NCI-H69 (cell line): ENCODE measurements at regions not wholly inside any gene's neighbourhood (a gene's known extent, or its start where the extent isn't known, plus 50 kb on each side); places are given as distances from the start of the nearest gene placed in this dataset.
"Not testable (repeated sequence)": the region's sequence is repeated elsewhere in the genome, so short reads cannot be mapped to it uniquely, and the experiment has no call there.

Experiments used
- DNase-seq: peaks from one replicate; lab custom pipeline; 2025; lab: John Stamatoyannopoulos, UW

DNA sequence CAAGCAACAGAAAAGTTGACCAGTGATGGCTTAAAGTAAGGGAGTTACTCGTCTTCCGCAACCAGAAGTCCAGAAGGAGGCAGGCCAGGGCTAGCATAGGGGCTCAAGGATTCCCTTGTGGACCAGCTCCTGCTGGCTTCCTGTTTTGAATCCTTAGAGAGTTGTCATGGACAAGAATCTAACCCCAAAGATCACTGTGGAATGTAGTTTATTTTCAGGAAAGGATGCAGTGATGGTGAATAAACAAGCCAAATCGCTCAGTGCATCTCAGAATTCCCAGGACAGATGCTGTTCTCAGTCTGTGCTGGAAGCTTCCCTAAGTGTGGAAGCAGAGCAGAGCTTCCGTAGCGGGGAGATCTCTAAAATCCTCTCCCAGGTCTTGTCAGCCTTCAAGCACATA, 311.3 kb downstream of the C12orf75 start:
- DNase-seq = no peak

- no peak for DNase-seq
Observed at GRCh38 chr12:105644770-105645169, 314.3 kb downstream of the C12orf75 start.

DNA sequence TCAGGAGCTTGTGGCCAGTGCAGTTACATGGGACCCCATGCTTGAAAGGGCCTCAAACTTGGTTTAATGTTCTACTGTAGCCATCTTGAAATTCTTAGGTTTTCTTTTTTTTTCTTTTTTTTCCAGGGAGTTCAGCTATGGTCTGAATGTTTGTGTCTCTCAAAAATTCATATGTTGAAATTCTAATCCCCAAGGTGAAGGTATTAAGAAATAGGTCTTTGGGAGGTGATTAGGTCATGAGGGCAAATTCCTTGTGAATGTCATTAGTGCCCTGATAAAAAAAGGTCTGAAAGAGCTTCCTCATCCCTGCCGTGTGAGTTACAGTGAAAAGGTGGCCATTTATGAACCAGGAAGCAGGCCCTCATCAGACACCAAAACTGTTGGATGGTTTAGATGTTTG, 324.1 kb downstream of the C12orf75 start:
- no peak for DNase-seq

DNA sequence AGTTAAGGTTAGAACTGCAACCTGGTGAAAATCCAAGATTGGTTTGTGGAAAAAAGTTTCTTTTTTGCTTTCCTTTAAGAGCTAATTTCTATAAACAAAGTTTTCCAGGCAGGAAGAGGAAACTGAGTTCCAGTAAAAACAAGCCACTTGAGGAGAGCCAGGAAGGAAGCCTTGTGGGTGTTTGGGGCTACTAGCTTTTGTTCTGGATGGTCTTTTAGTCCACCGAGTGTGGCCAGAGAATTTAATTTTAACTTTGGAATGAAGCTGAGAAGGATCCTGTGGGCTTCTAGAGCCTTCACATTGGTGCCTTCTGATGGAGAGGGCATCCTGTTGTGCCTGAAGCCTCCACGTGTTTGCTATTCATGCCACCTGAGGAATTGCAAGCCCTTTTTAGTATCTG, 327.9 kb downstream of the C12orf75 start:
- no peak for DNase-seq

- DNase-seq = peak; percentile 18
Observed at GRCh38 chr12:105659355-105660075, 329.0 kb downstream of the C12orf75 start.

GRCh38 chr12:105664765-105665164, 334.3 kb downstream of the C12orf75 start:
- DNase-seq = not testable (repeated sequence)

DNA sequence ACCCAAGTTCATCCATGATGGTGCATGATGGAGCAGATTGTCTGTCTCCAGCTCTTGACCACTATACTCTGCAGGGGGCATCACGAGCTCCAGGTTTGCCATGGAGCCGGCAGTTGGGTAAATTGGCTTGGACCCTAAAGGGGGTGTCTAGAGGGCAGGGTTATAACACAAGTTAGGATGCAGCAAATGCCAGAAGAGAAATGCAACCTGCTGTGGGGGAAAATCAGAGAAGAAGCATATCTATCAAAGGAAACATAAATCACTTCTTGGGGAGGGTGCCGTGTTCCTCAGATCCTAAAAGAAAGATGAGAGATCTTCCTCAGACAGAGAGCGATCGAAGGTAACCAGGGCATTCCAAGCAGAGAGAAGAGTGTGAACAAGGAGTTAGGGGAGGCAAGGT, 334.9 kb downstream of the C12orf75 start:
- DNase-seq = no peak

- no peak for DNase-seq
Observed at GRCh38 chr12:105667973-105668743, 337.7 kb downstream of the C12orf75 start.

DNA sequence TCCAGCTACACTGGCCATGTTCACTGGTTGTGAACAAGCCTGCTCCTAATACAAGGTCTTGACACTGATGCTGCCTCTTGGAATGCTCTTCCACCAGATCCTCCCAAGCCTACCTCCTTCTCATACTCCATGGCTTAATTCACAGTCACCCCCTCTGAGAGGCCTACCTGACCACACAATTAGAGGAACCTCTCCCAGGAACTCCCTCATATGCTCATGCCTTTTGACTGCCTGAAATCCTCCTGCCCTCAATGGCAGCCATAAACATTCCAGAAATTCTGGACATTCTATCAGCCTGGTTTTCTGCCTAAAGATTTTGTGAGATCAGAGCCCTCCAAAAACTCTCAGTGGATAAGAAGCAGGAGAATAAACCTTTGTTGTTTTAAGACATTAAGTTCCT, 340.2 kb downstream of the C12orf75 start:
- DNase-seq = no peak

- DNase-seq = no peak
Observed at GRCh38 chr12:105671720-105672119, 341.2 kb downstream of the C12orf75 start.

GRCh38 chr12:105672121-105672975, 341.9 kb downstream of the C12orf75 start:
- DNase-seq = no peak

GRCh38 chr12:105674871-105675699, 344.6 kb downstream of the C12orf75 start:
- DNase-seq = no peak

GRCh38 chr12:105676694-105677093, 346.2 kb downstream of the C12orf75 start:
- DNase-seq = peak; percentile 93

DNA sequence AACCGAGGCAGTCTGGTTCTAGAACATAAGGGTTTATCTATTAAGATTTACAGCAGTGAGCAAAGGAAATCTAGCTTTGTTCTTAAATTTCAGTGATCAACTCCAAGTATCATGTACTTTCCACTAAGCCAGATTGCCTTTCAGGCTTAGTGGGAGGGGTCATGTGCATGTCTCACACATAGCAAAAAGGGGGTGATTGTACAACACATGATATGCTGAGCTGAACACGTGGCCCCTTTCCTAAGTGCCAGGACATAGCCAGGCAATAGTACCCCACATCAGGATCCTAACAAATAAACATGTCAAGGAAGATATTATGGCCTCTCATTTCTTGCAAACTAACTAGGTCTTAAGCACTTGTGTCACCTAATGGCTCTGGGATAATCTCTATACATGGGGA, 347.2 kb downstream of the C12orf75 start:
- DNase-seq = no peak

- DNase-seq = no peak
Observed at GRCh38 chr12:105679982-105680381, 349.5 kb downstream of the C12orf75 start.

DNA sequence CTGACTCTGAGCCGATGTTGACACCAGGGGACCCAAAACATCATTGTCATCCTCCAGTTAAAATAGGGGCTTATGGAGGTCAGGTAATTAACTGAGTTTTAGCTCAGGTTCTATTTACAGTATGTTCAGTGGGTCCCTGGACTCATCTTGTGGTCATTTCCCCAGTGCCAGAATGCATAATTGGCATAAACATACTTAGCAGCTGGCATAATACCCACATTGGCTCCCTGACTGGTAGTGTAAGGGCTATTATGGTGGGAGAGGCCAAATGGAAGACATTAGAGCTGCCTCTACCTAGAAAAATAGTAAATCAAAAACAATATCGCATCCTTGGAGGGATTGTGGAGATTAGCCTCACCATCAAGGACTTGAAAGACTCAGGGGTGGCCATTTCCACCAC, 350.9 kb downstream of the C12orf75 start:
- no peak for DNase-seq

- not testable (repeated sequence) for DNase-seq
Observed at GRCh38 chr12:105682821-105683220, 352.3 kb downstream of the C12orf75 start.

DNA sequence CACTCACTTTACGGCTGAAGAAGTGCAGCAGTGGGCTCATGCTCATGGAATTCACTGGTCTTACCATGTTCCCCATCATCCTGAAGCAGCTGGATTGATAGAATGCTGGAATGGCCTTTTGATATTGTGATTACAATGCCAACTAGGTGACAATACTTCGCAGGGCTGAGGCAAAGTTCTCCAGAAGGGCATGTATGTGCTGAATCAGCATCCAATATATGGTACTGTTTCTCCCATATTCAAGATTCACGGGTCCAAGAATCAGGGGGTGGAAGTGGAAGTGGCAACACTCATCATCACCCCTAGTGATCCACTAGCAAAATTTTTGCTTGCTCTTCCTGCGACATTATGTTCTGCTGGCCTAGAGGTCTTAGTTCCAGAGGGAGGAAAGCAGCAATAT, 353.3 kb downstream of the C12orf75 start:
- not testable (repeated sequence) for DNase-seq

- peak; percentile 19 for DNase-seq
Observed at GRCh38 chr12:105698075-105698474, 367.6 kb downstream of the C12orf75 start.

DNA sequence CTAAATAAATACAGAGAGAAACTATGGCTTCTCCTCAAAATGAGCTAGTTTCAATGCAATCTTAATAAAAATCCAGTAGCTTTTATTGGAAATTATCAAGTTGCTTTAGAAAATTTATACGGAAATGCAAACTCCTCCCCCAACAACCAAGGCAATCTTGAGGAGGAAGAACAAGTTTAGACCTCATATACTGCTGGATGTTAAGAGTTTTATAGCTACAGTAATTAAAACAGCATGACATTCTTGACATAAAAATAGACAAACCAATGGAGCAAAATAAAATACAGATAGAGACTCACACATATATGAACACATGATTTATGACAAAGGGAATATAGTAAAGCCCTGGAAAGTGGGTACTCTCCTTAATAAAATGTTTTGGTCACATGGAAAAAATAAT, 368.7 kb downstream of the C12orf75 start:
- no peak for DNase-seq

GRCh38 chr12:105704787-105705186, 374.3 kb downstream of the C12orf75 start:
- DNase-seq = no peak

DNA sequence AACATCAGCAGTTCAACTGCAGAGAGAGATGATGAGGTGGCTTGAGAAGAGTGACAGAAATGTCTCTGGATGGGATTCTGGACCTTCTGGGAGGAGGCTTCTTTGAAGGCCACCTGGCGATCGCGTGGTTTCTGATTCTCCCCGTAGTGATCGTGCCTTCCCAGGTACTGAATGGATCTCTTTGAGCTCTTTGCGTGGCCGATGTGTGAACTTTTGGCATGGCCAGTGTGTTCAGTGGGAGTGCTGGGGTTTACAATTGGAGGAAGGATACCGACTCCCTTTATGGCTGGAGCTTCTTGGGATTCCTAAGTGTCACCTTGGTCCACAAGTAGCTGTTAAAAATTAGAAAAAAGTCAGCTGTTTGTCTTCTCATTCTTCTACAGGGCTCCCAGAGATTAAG, 374.7 kb downstream of the C12orf75 start:
- no peak for DNase-seq
